ENCODE measurements at regions not wholly inside any gene's neighbourhood (a gene's known extent, or its start where the extent isn't known, plus 50 kb on each side); places are given as distances from the start of the nearest gene placed in this dataset.

- Histone ChIP-seq H3K14ac (ENCODE audit: insufficient read depth, low read length) (no peak overlapping the region), H2BK12ac (ENCODE audit: insufficient read length, low read depth, low read length) (no peak overlapping the region), H3K56ac (ENCODE audit: insufficient read length, low read depth, low read length) (no peak overlapping the region), H3K4ac (ENCODE audit: low read depth, low read length) (no peak overlapping the region), H3K9me3 (ENCODE audit: control insufficient read depth, low read depth, low read length) (no peaks in the 10 kb centered on the region), H2BK15ac (ENCODE audit: low read depth, low read length) (no peak overlapping the region), H3K9ac (ENCODE audit: extremely low read depth, insufficient read length, low read length) (no peak overlapping the region), H3K18ac (ENCODE audit: insufficient read length, low read depth, low read length) (no peak overlapping the region), H3K79me2 (ENCODE audit: insufficient read depth, low read length) (no peaks in the 10 kb centered on the region), H3K27ac (ENCODE audit: insufficient read length, low read depth, low read length) (no peak overlapping the region), H2BK20ac (ENCODE audit: low read depth, low read length, poor library complexity, severe bottlenecking) (no peak overlapping the region), H3T11ph (ENCODE audit: low read length) (no peak overlapping the region), H3K23ac (ENCODE audit: insufficient read length, low read depth, low read length) (no peak overlapping the region), H3K23me2 (ENCODE audit: insufficient read length, low read depth, low read length, poor library complexity, severe bottlenecking) (no peaks in the 10 kb centered on the region), H3K4me2 (ENCODE audit: insufficient read depth, insufficient read length, low read length) (no peak overlapping the region), H2BK5ac (ENCODE audit: insufficient read length, low read length) (no peak overlapping the region), H2AFZ (ENCODE audit: low read length) (no peak overlapping the region), H3K4me1 (ENCODE audit: insufficient read depth, low read length) (no peaks in the 10 kb centered on the region; the same call in 1 of the 2 replicates), H4K20me1 (ENCODE audit: control insufficient read depth, insufficient read depth, insufficient read length) (no peaks in the 10 kb centered on the region), H2AK5ac (ENCODE audit: insufficient read length, low read length) (no peak overlapping the region), H3K27me3 (ENCODE audit: insufficient read depth, low read length) (no peaks in the 10 kb centered on the region), H3K79me1 (ENCODE audit: insufficient read depth, low read depth, low read length, poor library complexity, severe bottlenecking) (no peaks in the 10 kb centered on the region), H4K91ac (ENCODE audit: insufficient read length, low read depth, low read length) (no peak overlapping the region), H4K5ac (ENCODE audit: insufficient read length, low read depth, low read length) (no peak overlapping the region), H2BK120ac (ENCODE audit: low read depth, low read length, poor library complexity, severe bottlenecking) (no peak overlapping the region), H4K8ac (replicated peaks; ENCODE audit: insufficient read length, low read depth, low read length) (no peak overlapping the region)
- no peaks in the 10 kb centered on the region for H3K9me3 Mint-ChIP-seq
- WGBS (ENCODE audit: extremely low coverage, insufficient read length, low lambda C conversion rate), result no CpG with 5 or more reads among the region's 2 CpGs
- H3K27me3 Mint-ChIP-seq (ENCODE audit: low read depth), result no peaks in the 10 kb centered on the region
- H3K36me3 Mint-ChIP-seq (ENCODE audit: insufficient read depth in 1 of 3, low read depth in 3 of 3), result no peaks in the 10 kb centered on the region
- no peak for TF ChIP-seq CTCF (conservative IDR thresholded peaks at IDR 0.05)
- H3K27ac Mint-ChIP-seq, result no peak overlapping the region
- DNase-seq, result no peak
- H3K4me1 Mint-ChIP-seq, result 0 out of 4 replicates have a peak, but pooled peaks cover 3 to 4% of the 10 kb centered on the region in 2 experiments
- no peak overlapping the region for H3K4me3 Mint-ChIP-seq
These were observed 370.0 kb upstream of the CHRM3 start for GRCh38 chr1:239016337-239016736.
